ENCODE measurements at regions not wholly inside any gene's neighbourhood (a gene's known extent, or its start where the extent isn't known, plus 50 kb on each side); places are given as distances from the start of the nearest gene placed in this dataset.
"Not testable (repeated sequence)": the region's sequence is repeated elsewhere in the genome, so short reads cannot be mapped to it uniquely, and the experiment has no call there.

DNA sequence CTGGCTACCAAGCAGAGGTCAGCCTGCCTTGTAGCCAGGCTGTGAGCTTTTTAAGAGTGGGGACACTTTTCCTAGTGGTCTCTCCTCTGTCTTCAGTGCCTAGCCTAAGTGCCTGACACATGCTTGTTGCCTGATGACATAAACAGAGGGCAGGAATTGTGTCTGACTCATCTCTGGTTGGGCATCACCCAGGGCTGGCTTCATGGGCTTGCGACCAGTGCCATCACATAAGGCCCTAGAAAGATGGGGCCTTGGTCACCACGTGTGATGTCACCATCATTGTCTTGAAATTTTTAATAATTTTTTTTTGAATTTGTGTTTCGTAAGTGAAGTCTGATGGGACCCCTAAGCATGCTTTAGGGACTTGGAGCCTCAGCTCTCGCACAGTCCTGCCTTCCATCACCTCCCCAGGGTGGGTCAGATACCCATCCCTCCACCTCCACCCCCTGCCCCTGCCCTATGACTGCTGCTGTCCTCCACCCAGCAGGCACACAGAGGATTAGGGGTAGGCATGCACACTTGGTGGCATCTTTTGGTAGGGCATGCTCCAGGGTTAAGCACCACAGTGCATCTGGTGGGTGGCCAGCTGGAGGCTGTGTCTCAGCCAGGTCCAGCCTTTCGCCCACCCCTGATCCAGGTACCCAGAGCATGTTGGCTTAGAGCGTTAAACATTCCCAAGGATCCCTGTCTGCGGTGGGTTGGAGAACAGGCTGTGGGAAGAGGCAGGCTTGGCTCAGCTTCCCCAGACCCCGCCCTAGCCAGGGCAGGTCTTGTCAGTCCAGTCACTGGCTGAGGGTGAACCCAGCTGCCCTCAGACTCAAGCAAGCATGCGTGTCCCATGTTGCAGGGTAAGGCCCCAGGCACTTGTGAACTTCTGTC, 80.1 kb upstream of the SH3PXD2B start:
- H3K4me3 ChIP-seq: no peak overlapping the region
- H3K4me1 ChIP-seq (ENCODE audit: insufficient read depth): peaks cover 13% of the 10 kb centered on the region
- no peaks in the 10 kb centered on the region for H3K79me2 ChIP-seq
- no peak overlapping the region for H2AFZ ChIP-seq
- peak overlapping the region; percentile 46 for H3K4me2 ChIP-seq
- no peaks in the 10 kb centered on the region for H3K9me2 ChIP-seq (replicated peaks; ENCODE audit: insufficient read depth)
- no peak for TF ChIP-seq EZH2phosphoT487 (IDR thresholded peaks at IDR 0.05; ENCODE audit: low read depth, severe bottlenecking, unreplicated experiment)
- no peak for TF ChIP-seq EZH2 (IDR thresholded peaks at IDR 0.05; ENCODE audit: borderline replicate concordance)
- TF ChIP-seq, protein P1, sequence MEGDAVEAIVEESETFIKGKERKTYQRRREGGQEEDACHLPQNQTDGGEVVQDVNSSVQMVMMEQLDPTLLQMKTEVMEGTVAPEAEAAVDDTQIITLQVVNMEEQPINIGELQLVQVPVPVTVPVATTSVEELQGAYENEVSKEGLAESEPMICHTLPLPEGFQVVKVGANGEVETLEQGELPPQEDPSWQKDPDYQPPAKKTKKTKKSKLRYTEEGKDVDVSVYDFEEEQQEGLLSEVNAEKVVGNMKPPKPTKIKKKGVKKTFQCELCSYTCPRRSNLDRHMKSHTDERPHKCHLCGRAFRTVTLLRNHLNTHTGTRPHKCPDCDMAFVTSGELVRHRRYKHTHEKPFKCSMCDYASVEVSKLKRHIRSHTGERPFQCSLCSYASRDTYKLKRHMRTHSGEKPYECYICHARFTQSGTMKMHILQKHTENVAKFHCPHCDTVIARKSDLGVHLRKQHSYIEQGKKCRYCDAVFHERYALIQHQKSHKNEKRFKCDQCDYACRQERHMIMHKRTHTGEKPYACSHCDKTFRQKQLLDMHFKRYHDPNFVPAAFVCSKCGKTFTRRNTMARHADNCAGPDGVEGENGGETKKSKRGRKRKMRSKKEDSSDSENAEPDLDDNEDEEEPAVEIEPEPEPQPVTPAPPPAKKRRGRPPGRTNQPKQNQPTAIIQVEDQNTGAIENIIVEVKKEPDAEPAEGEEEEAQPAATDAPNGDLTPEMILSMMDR (IDR thresholded peaks at IDR 0.05; ENCODE audit: poor library complexity): no peak
- 84% methylated on average over 9 of the region's 9 CpGs for WGBS (ENCODE audit: low lambda C conversion rate, missing lambda C conversion rate)
- H3K27ac ChIP-seq: peak overlapping the region; percentile 43
- no peaks in the 10 kb centered on the region for H4K20me1 ChIP-seq (ENCODE audit: insufficient read depth, poor library complexity, severe bottlenecking)
- H3K27me3 ChIP-seq: no peaks in the 10 kb centered on the region
- H3K9me3 ChIP-seq (ENCODE audit: low read depth): no peaks in the 10 kb centered on the region
- H3K36me3 ChIP-seq (replicated peaks; ENCODE audit: insufficient read depth, low read depth): no peaks in the 10 kb centered on the region
- DNase-seq (ENCODE audit: low spot score): no peak

DNA sequence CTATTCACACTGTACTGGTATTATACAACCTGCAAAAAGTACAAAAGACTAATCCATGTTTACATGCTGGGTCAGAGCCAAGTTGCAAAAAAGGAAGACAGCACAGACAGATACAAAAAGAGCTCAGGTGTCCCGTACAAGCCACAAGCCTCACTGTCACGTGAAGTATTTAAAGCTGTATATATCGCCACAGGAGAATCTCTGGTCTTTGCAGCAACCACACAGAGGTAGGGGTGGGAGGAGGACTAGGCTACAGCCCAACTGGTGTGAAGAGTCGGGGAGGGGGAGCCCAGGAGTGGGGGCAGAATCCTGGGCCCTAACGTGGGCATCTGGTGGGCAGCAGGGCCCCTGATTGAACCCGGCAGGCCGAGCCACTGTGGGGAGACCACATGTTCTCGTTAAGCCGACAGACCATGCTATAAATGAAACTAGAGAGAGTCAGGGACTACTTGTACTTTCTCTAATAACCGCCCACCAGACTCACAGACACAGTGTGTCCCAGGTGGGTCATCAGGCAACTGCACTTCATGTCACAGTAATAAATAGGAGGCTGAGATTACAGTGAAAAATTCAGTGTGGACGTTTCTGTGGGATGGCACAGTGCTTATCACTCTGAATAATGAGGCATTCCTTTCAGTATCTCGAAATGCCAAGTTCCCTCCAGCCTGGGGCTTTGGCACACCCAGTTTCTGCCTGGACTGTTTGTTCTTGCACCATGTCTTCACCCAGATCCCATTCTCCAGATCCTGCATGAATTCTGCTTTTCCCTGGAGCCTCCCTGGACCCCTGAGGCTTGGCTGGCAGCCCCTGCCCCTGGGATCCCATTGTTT, 79.3 kb upstream of the SH3PXD2B start:
- DNase-seq (ENCODE audit: low spot score): no peak
- peak overlapping the region; percentile 46 for H3K4me2 ChIP-seq

DNA sequence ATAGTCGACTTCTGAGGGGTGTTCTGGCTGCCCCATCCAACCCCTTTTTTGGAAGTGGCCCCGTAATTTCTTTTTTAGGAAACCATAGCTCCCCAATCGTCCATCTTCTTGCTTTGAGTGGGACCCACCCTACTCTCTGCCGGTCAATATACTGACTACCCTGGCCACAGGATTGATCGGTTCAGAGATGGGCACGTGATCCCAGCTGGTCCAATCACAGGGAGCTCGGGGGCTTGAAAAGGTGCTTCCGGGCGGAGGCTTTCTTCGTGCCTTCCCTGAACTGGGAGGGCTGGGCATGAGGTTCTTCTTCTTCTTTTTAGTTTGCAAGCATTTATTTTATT, 78.7 kb upstream of the SH3PXD2B start:
- H3K4me3 ChIP-seq: no peak overlapping the region
- DNase-seq (ENCODE audit: low spot score): no peak
- H4K20me1 ChIP-seq (ENCODE audit: insufficient read depth, poor library complexity, severe bottlenecking): no peaks in the 10 kb centered on the region
- H3K27me3 ChIP-seq: no peaks in the 10 kb centered on the region
- 78% methylated on average over 10 of the region's 10 CpGs for WGBS (ENCODE audit: low lambda C conversion rate, missing lambda C conversion rate)
- H3K9me3 ChIP-seq (ENCODE audit: low read depth): no peaks in the 10 kb centered on the region
- H3K4me2 ChIP-seq: no peak overlapping the region
- no peaks in the 10 kb centered on the region for H3K9me2 ChIP-seq (replicated peaks; ENCODE audit: insufficient read depth)
- TF ChIP-seq EZH2 (IDR thresholded peaks at IDR 0.05; ENCODE audit: borderline replicate concordance): no peak
- no peak for TF ChIP-seq EZH2phosphoT487 (IDR thresholded peaks at IDR 0.05; ENCODE audit: low read depth, severe bottlenecking, unreplicated experiment)
- TF ChIP-seq, protein P1 (IDR thresholded peaks at IDR 0.05; ENCODE audit: poor library complexity): no peak
- no peaks in the 10 kb centered on the region for H3K36me3 ChIP-seq (replicated peaks; ENCODE audit: insufficient read depth, low read depth)
- no peaks in the 10 kb centered on the region for H3K79me2 ChIP-seq
- no peak overlapping the region for H2AFZ ChIP-seq
- no peak overlapping the region for H3K27ac ChIP-seq
- peaks cover 13% of the 10 kb centered on the region for H3K4me1 ChIP-seq (ENCODE audit: insufficient read depth)

More for the DNA sequence above, 79.3 kb upstream of the SH3PXD2B start:
- no peaks in the 10 kb centered on the region for H3K79me2 ChIP-seq
- no peaks in the 10 kb centered on the region for H4K20me1 ChIP-seq (ENCODE audit: insufficient read depth, poor library complexity, severe bottlenecking)
- no peaks in the 10 kb centered on the region for H3K36me3 ChIP-seq (replicated peaks; ENCODE audit: insufficient read depth, low read depth)
- H3K9me2 ChIP-seq (replicated peaks; ENCODE audit: insufficient read depth): no peaks in the 10 kb centered on the region
- WGBS (ENCODE audit: low lambda C conversion rate, missing lambda C conversion rate): 50% methylated on average over 12 of the region's 12 CpGs
- peak overlapping the region; percentile 43 for H3K27ac ChIP-seq
- H3K9me3 ChIP-seq (ENCODE audit: low read depth): no peaks in the 10 kb centered on the region
- no peaks in the 10 kb centered on the region for H3K27me3 ChIP-seq
- TF ChIP-seq EZH2 (IDR thresholded peaks at IDR 0.05; ENCODE audit: borderline replicate concordance) (no peak), EZH2phosphoT487 (IDR thresholded peaks at IDR 0.05; ENCODE audit: low read depth, severe bottlenecking, unreplicated experiment) (no peak)
- TF ChIP-seq, protein P1 (IDR thresholded peaks at IDR 0.05; ENCODE audit: poor library complexity): no peak
- H3K4me3 ChIP-seq: no peak overlapping the region
- peaks cover 13% of the 10 kb centered on the region for H3K4me1 ChIP-seq (ENCODE audit: insufficient read depth)
- H2AFZ ChIP-seq: peak overlapping the region; percentile 26

DNA sequence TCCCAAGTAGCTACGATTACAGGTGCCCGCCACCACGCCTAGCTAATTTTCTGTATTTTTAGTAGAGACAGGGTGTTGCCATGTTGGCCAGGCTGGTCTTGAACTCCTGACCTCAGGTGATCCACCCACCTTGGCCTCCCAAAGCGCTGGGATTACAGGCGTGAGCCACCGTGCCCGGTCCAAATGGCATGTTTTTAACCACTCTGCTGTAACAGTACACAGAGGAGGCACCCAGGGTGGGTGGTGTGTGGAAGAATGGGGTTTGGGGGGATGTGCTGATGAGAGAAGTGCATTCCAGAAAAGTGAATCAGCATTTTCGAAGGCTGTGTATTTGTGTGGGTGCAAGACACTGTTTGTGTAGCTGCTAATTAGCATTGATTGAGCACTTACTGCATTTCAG, 78.1 kb upstream of the SH3PXD2B start:
- H3K4me3 ChIP-seq; H3K27me3 ChIP-seq; H3K27ac ChIP-seq; H3K36me3 ChIP-seq (replicated peaks; ENCODE audit: insufficient read depth, low read depth); H3K9me2 ChIP-seq (replicated peaks; ENCODE audit: insufficient read depth); H3K9me3 ChIP-seq (ENCODE audit: low read depth); H2AFZ ChIP-seq; H3K4me2 ChIP-seq; DNase-seq (ENCODE audit: low spot score); H4K20me1 ChIP-seq (ENCODE audit: insufficient read depth, poor library complexity, severe bottlenecking); H3K79me2 ChIP-seq: not testable (repeated sequence)
- H3K4me1 ChIP-seq (ENCODE audit: insufficient read depth): peaks cover 13% of the 10 kb centered on the region
- 84% methylated on average over 8 of the region's 8 CpGs for WGBS (ENCODE audit: low lambda C conversion rate, missing lambda C conversion rate)
